Stimulated activated CD8-positive, alpha-beta memory T cell treated with anti-CD3 and anti-CD28 coated beads, Interleukin-4, amount 100 ng/mL, for 4 hours (primary cell): ENCODE measurements at regions not wholly inside any gene's neighbourhood (a gene's known extent, or its start where the extent isn't known, plus 50 kb on each side); places are given as distances from the start of the nearest gene placed in this dataset.

ENCODE experiments used
- DNase-seq, 2 donors: peaks; one replicate each; pipeline ENCODE4 v3.0.0-alpha.2; 2020; ENCODE audit warnings: low read depth in 2 of 2, low spot score in 1 of 2

GRCh38 chr11:113555071-113555619 is 79.9 kb upstream of the DRD2 start:
- no peak for DNase-seq

- no peak for DNase-seq
Observed at GRCh38 chr11:113554526-113554925, 79.3 kb upstream of the DRD2 start.

- no peak for DNase-seq
Observed at GRCh38 chr11:113553915-113554314, 78.7 kb upstream of the DRD2 start.

- no peak for DNase-seq
Observed at GRCh38 chr11:113553235-113553634, 78.0 kb upstream of the DRD2 start.

GRCh38 chr11:113552271-113552670 is 77.1 kb upstream of the DRD2 start:
- DNase-seq, result no peak

GRCh38 chr11:113551645-113552044 is 76.4 kb upstream of the DRD2 start:
- DNase-seq, result no peak

- no peak for DNase-seq
Observed at GRCh38 chr11:113549611-113550578, 74.7 kb upstream of the DRD2 start.

- DNase-seq, result no peak
Observed at GRCh38 chr11:113549061-113549460, 73.9 kb upstream of the DRD2 start.

- DNase-seq, result no peak
Observed at GRCh38 chr11:113547739-113548138, 72.5 kb upstream of the DRD2 start.

- no peak for DNase-seq
Observed at GRCh38 chr11:113546757-113547507, 71.7 kb upstream of the DRD2 start.

- DNase-seq, result no peak
Observed at GRCh38 chr11:113542420-113542819, 67.2 kb upstream of the DRD2 start.

GRCh38 chr11:113540416-113541330 is 65.5 kb upstream of the DRD2 start:
- no peak for DNase-seq

GRCh38 chr11:113538451-113539412 is 63.5 kb upstream of the DRD2 start:
- DNase-seq, result no peak

- DNase-seq, result no peak
Observed at GRCh38 chr11:113534625-113535024, 59.4 kb upstream of the DRD2 start.

GRCh38 chr11:113533425-113533698 is 58.2 kb upstream of the DRD2 start:
- no peak for DNase-seq

- DNase-seq, result peak; percentile 4 to 11
Observed at GRCh38 chr11:113532697-113533424, 57.7 kb upstream of the DRD2 start.

- DNase-seq, result no peak
Observed at GRCh38 chr11:113531575-113532451, 56.6 kb upstream of the DRD2 start.

- DNase-seq, result no peak
Observed at GRCh38 chr11:113531083-113531482, 55.9 kb upstream of the DRD2 start.
